H1 (cell line): ENCODE measurements at regions not wholly inside any gene's neighbourhood (a gene's known extent, or its start where the extent isn't known, plus 50 kb on each side); places are given as distances from the start of the nearest gene placed in this dataset.

ENCODE experiments used
- CTCF ChIA-PET: fragments of 300-600 bp; sonication (Branson Sonifier 250); formaldehyde crosslinking; loops from one replicate; lab custom pipeline; 2021; ENCODE audit not compliant: partially characterized antibody; lab: Charles Lee
- POLR2A ChIA-PET: fragments of 300-600 bp; sonication (Branson Sonifier 250); formaldehyde crosslinking; loops from one replicate; lab custom pipeline; 2021; ENCODE audit warnings: inconsistent platforms; ENCODE audit not compliant: partially characterized antibody; lab: Charles Lee
- DNase-seq, 2 experiments: peaks; one replicate each; pipeline versions ENCODE4 v3.0.0 to v3.0.0-alpha.2; 2010 to 2022; ENCODE audit warnings: low spot score in 2 of 2, low read depth in 1 of 2, mixed read lengths in 1 of 2
- FAIRE-seq: peaks from 2 replicates; lab custom pipeline; 2011; peaks lifted over from hg19 to GRCh38; lab: Jason Lieb, UNC
- H2AFZ ChIP-seq: 2 replicates; pipeline ENCODE4 v1.8.1; 2012; ENCODE audit warnings: low read length, inconsistent platforms
- H2AK5ac ChIP-seq: 2 replicates; pipeline ENCODE4 v1.6.1; 2013; ENCODE audit warnings: low read depth, low read length
- H2BK120ac ChIP-seq: replicated peaks from 2 replicates; pipeline ENCODE3; 2013; ENCODE audit warnings: low read depth, low read length, inconsistent platforms
- H2BK12ac ChIP-seq: 2 replicates; pipeline ENCODE4 v1.6.1; 2013; ENCODE audit warnings: low read depth, low read length
- H2BK15ac ChIP-seq: 2 replicates; pipeline ENCODE4 v1.6.1; 2013; ENCODE audit warnings: low read length
- H2BK20ac ChIP-seq: 2 replicates; pipeline ENCODE4 v1.6.1; 2013; ENCODE audit warnings: low read length
- H2BK5ac ChIP-seq: 2 replicates; pipeline ENCODE4 v1.6.1; 2013; ENCODE audit warnings: low read depth, low read length
- H3K14ac ChIP-seq: 2 replicates; pipeline ENCODE4 v1.6.1; 2013; ENCODE audit warnings: inconsistent platforms; ENCODE audit not compliant: insufficient read length
- H3K18ac ChIP-seq: 2 replicates; pipeline ENCODE4 v1.6.1; 2013; ENCODE audit warnings: low read length; ENCODE audit errors: extremely low read depth
- H3K23ac ChIP-seq: 2 replicates; pipeline ENCODE4 v1.6.1; 2013; ENCODE audit warnings: inconsistent platforms; ENCODE audit not compliant: insufficient read length
- H3K23me2 ChIP-seq: 2 replicates; pipeline ENCODE4 v1.6.1; 2013; ENCODE audit warnings: low read depth, low read length
- H3K27ac ChIP-seq: 2 replicates; pipeline ENCODE4 v1.6.1; 2011; ENCODE audit warnings: low read depth, low read length, inconsistent platforms
- H3K27me3 ChIP-seq, 4 experiments: replicated peaks in 1 of 4; 1 replicate in 1 of 4; 2 replicates in 3 of 4; pipeline versions ENCODE4 v1.6.1 to v1.8.1; 2011 to 2013; ENCODE audit warnings: low read length in 3 of 4, mild to moderate bottlenecking in 3 of 4, inconsistent platforms in 2 of 4, mixed read lengths in 2 of 4, moderate library complexity in 1 of 4; ENCODE audit not compliant: control insufficient read depth in 3 of 4, insufficient read depth in 3 of 4; ENCODE audit errors: extremely low read depth in 1 of 4
- H3K36me3 ChIP-seq, 4 experiments: 2 replicates each; pipeline versions ENCODE4 v1.6.1 to v1.8.1; 2011 to 2013; ENCODE audit warnings: mild to moderate bottlenecking in 4 of 4, low read length in 3 of 4, moderate library complexity in 2 of 4, control low read depth in 1 of 4, inconsistent platforms in 1 of 4; ENCODE audit not compliant: insufficient read depth in 4 of 4, control insufficient read depth in 2 of 4
- H3K4ac ChIP-seq: replicated peaks from 2 replicates; pipeline ENCODE3; 2013; ENCODE audit warnings: low read length, low read depth, mixed read lengths, inconsistent platforms; ENCODE audit not compliant: insufficient read length
- H3K4me1 ChIP-seq, 4 experiments: replicated peaks in 1 of 4; 1 replicate in 1 of 4; 2 replicates in 3 of 4; pipeline versions ENCODE4 v1.6.1 to v1.8.1; 2011 to 2013; ENCODE audit warnings: low read length in 3 of 4, inconsistent platforms in 2 of 4, mixed read lengths in 1 of 4; ENCODE audit not compliant: insufficient read depth in 4 of 4, control insufficient read depth in 3 of 4
- H3K4me2 ChIP-seq, 2 experiments: 2 replicates each; pipeline versions ENCODE4 v1.6.1 to v1.8.1; 2011 to 2013; ENCODE audit warnings: low read depth in 2 of 2, low read length in 2 of 2, control low read depth in 1 of 2, inconsistent platforms in 1 of 2, mild to moderate bottlenecking in 1 of 2; ENCODE audit not compliant: insufficient read depth in 1 of 2
- H3K4me3 ChIP-seq, 4 experiments: fragments of 200-600, 300-600 bp in 1 of 4; sonication (generic), shearing (Covaris generic), sonication (Bioruptor Twin) in 1 of 4; 2 replicates each; pipeline versions ENCODE4 v1.5.1 to v1.8.1; 2011 to 2016; ENCODE audit warnings: low read length in 4 of 4, low read depth in 3 of 4, control low read depth in 2 of 4, inconsistent platforms in 2 of 4, mild to moderate bottlenecking in 2 of 4, mixed read lengths in 1 of 4, moderate library complexity in 1 of 4; ENCODE audit not compliant: insufficient read depth in 2 of 4; ENCODE audit errors: extremely low read depth in 1 of 4
- H3K56ac ChIP-seq: replicated peaks from 2 replicates; pipeline ENCODE3; 2013; ENCODE audit warnings: low read depth, mild to moderate bottlenecking, mixed read lengths, low read length, inconsistent platforms; ENCODE audit not compliant: insufficient read length
- H3K79me1 ChIP-seq: 2 replicates; pipeline ENCODE4 v1.6.1; 2013; ENCODE audit warnings: low read depth, low read length, control low read depth
- H3K79me2 ChIP-seq, 2 experiments: 2 replicates each; pipeline versions ENCODE4 v1.6.1 to v1.8.1; 2012 to 2013; ENCODE audit warnings: low read length in 2 of 2, mild to moderate bottlenecking in 2 of 2, inconsistent platforms in 1 of 2; ENCODE audit not compliant: insufficient read depth in 2 of 2, control insufficient read depth in 1 of 2
- H3K9ac ChIP-seq, 4 experiments: replicated peaks in 1 of 4; 1 replicate in 1 of 4; 2 replicates in 3 of 4; pipeline versions ENCODE4 v1.6.1 to v1.8.1; 2011 to 2013; ENCODE audit warnings: low read depth in 3 of 4, low read length in 3 of 4, control low read depth in 2 of 4, mild to moderate bottlenecking in 2 of 4, moderate library complexity in 2 of 4, inconsistent platforms in 1 of 4; ENCODE audit errors: extremely low read depth in 1 of 4
- H3K9me3 ChIP-seq, 2 experiments: 2 replicates each; pipeline versions ENCODE4 v1.6.1 to v1.8.1; 2012 to 2013; ENCODE audit warnings: mild to moderate bottlenecking in 2 of 2, moderate library complexity in 2 of 2, control low read depth in 1 of 2, inconsistent platforms in 1 of 2, low read depth in 1 of 2, low read length in 1 of 2, mixed read lengths in 1 of 2; ENCODE audit not compliant: insufficient read depth in 2 of 2
- H4K20me1 ChIP-seq, 2 experiments: replicated peaks in 1 of 2; 2 replicates each; pipeline versions ENCODE3 to v1.8.1; 2011 to 2013; ENCODE audit warnings: inconsistent platforms in 2 of 2, low read length in 2 of 2, mild to moderate bottlenecking in 1 of 2; ENCODE audit not compliant: insufficient read depth in 2 of 2, control insufficient read depth in 1 of 2
- H4K5ac ChIP-seq: 2 replicates; pipeline ENCODE4 v1.6.1; 2013; ENCODE audit warnings: low read length, low read depth, mixed read lengths, inconsistent platforms; ENCODE audit not compliant: insufficient read length
- H4K8ac ChIP-seq: 2 replicates; pipeline ENCODE4 v1.8.0; 2013; ENCODE audit warnings: mild to moderate bottlenecking, moderate library complexity, low read length, inconsistent platforms; ENCODE audit not compliant: insufficient read depth; ENCODE audit errors: extremely low read depth
- H4K91ac ChIP-seq: replicated peaks from 2 replicates; pipeline ENCODE3; 2013; ENCODE audit warnings: low read length, mixed read lengths, inconsistent platforms; ENCODE audit not compliant: insufficient read length
- ASH2L ChIP-seq: fragments of 200-600, 300-600 bp; sonication (generic); IDR thresholded peaks from one replicate; pipeline ENCODE4 v1.7.1; 2017; ENCODE audit warnings: low read length
- EGR1 ChIP-seq: IDR thresholded peaks from 2 replicates; pipeline ENCODE4 v1.6.1; 2011; ENCODE audit warnings: low read depth, low read length, borderline replicate concordance
- HDAC2 ChIP-seq, 2 experiments: fragments of 300-600 bp in 1 of 2; sonication (generic) in 1 of 2; IDR thresholded peaks; 2 replicates each; pipeline ENCODE4 v1.6.1; 2011 to 2012; ENCODE audit warnings: low read depth in 2 of 2, low read length in 2 of 2, mild to moderate bottlenecking in 2 of 2, moderate library complexity in 2 of 2, borderline replicate concordance in 1 of 2, inconsistent platforms in 1 of 2
- POLR2A ChIP-seq, 2 experiments: IDR thresholded peaks; 1 replicate in 1 of 2; 2 replicates in 1 of 2; pipeline ENCODE4 v1.6.1; 2011; ENCODE audit warnings: low read depth in 2 of 2, low read length in 2 of 2, mild to moderate bottlenecking in 2 of 2; ENCODE audit errors: control extremely low read depth in 1 of 2
- SIRT6 ChIP-seq: IDR thresholded peaks from one replicate; pipeline ENCODE4 v1.7.1; 2012; ENCODE audit warnings: low read length, inconsistent platforms
- SP1 ChIP-seq: IDR thresholded peaks from 2 replicates; pipeline ENCODE4 v1.6.1; 2011; ENCODE audit warnings: low read depth, low read length
- SRF ChIP-seq: IDR thresholded peaks from 2 replicates; pipeline ENCODE4 v1.6.1; 2011; ENCODE audit warnings: mild to moderate bottlenecking, low read depth, low read length, moderate library complexity
- YY1 ChIP-seq: IDR thresholded peaks from 2 replicates; pipeline ENCODE4 v1.6.1; 2011; ENCODE audit warnings: low read depth, mild to moderate bottlenecking, low read length
- WGBS, 2 experiments: shearing (Covaris generic) in 1 of 2; methylation state at CpG; one replicate each; pipeline versions ENCODE4 v1.1.6 to v1.1.7; 2013 to 2015; ENCODE audit warnings: low lambda C conversion rate in 2 of 2, mixed read lengths in 2 of 2, inconsistent platforms in 1 of 2, low coverage in 1 of 2, missing lambda C conversion rate in 1 of 2; ENCODE audit not compliant: insufficient replicate concordance in 2 of 2, insufficient coverage in 1 of 2, insufficient read length in 1 of 2; ENCODE audit errors: extremely low coverage in 1 of 2, missing lambda C conversion rate in 1 of 2; 5-methylcytosine and 5-hydroxymethylcytosine counted together
- TF ChIP-seq, protein P1 (sequence below): IDR thresholded peaks from 2 replicates; pipeline ENCODE4 v1.6.1; 2011; ENCODE audit warnings: low read depth, mild to moderate bottlenecking, low read length; ENCODE audit not compliant: insufficient read depth

DNA sequence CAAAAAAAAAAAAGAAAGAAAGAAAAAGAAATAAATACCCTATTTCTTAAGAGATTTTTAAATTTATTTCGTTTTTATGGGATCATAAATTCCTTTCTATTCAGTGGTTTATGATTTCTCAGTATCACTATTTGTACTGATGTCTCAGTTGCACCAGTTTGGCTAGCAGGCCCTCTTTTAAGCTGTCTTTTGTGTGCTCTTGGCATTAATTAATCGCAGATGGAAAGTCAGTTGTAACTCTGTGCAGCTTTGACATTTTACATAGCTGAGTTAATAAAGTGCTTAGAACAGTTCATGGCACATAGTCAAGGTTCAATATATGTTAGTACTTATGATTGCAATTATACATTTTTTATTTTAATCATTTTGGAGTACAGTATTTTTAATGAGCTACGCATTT, 123.7 kb upstream of the NUDT6 start:
- H4K91ac ChIP-seq, result no peak overlapping the region
- no peak overlapping the region for H3K9ac ChIP-seq
- H3K18ac ChIP-seq, result no peak overlapping the region
- no peak overlapping the region for H2BK5ac ChIP-seq
- no peaks in the 10 kb centered on the region for H3K79me1 ChIP-seq
- H2BK20ac ChIP-seq, result no peak overlapping the region
- no peak overlapping the region for H4K5ac ChIP-seq
- 83% methylated on average over 3 of the region's 3 CpGs; no CpG with 5 or more reads in 1 of the 2 experiments for WGBS, 2 experiments
- H3K14ac ChIP-seq, result no peak overlapping the region
- peaks cover 0 to 22% of the 10 kb centered on the region in 2 experiments; a peak in 2 of 4 replicates for H3K79me2 ChIP-seq
- H3K4me3 ChIP-seq, result no peak overlapping the region
- no peak overlapping the region for H2AFZ ChIP-seq
- peaks cover 0 to 13% of the 10 kb centered on the region in 2 experiments; a peak in 1 of 4 replicates for H3K9me3 ChIP-seq
- DNase-seq (no peak), FAIRE-seq (no peak)
- no peaks in the 10 kb centered on the region for H3K4me1 ChIP-seq
- ChIA-PET POLR2A (no interaction called here), CTCF (no interaction called here)
- H2BK12ac ChIP-seq, result no peak overlapping the region
- H3K4me2 ChIP-seq, result no peak overlapping the region
- H3K27me3 ChIP-seq, result no peaks in the 10 kb centered on the region
- H3K36me3 ChIP-seq, result peaks cover 0 to 7% (median 2%) of the 10 kb centered on the region in 4 experiments; a peak in 3 of 8 replicates
- H3K56ac ChIP-seq, result no peak overlapping the region
- no peaks in the 10 kb centered on the region for H3K23me2 ChIP-seq
- H2AK5ac ChIP-seq, result no peak overlapping the region
- H4K20me1 ChIP-seq, result no peaks in the 10 kb centered on the region
- H3K23ac ChIP-seq, result no peak overlapping the region
- no peak overlapping the region for H4K8ac ChIP-seq
- no peak overlapping the region for H2BK120ac ChIP-seq
- no peak overlapping the region for H3K4ac ChIP-seq
- TF ChIP-seq SIRT6 (no peak), YY1 (no peak), HDAC2 (IDR thresholded peaks at IDR 0.05; ENCODE audit: borderline replicate concordance in 1 of 2, low read depth in 2 of 2, low read length in 2 of 2) (no peak), POLR2A (IDR thresholded peaks at IDR 0.05; ENCODE audit: control extremely low read depth in 1 of 2, low read depth in 2 of 2, low read length in 2 of 2) (no peak), EGR1 (no peak), SP1 (no peak), SRF (no peak), ASH2L (no peak)
- TF ChIP-seq, protein P1, sequence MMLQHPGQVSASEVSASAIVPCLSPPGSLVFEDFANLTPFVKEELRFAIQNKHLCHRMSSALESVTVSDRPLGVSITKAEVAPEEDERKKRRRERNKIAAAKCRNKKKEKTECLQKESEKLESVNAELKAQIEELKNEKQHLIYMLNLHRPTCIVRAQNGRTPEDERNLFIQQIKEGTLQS, result no peak
- no peak overlapping the region for H3K27ac ChIP-seq
- H2BK15ac ChIP-seq, result no peak overlapping the region
